K562 (cell line): ENCODE measurements at regions not wholly inside any gene's neighbourhood (a gene's known extent, or its start where the extent isn't known, plus 50 kb on each side); places are given as distances from the start of the nearest gene placed in this dataset.
A peak's percentile ranks its signal among the peaks of the same experiment; 100 is the strongest.

Source experiments
- BRF2 ChIP-seq: IDR thresholded peaks from 3 replicates; pipeline ENCODE4 v1.6.1; 2011; ENCODE audit warnings: borderline replicate concordance, mild to moderate bottlenecking; ENCODE audit not compliant: insufficient read length, insufficient read depth
- CC2D1A ChIP-seq: fragments of 450-650 bp; IDR thresholded peaks from 2 replicates; pipeline ENCODE4 v1.6.1; 2017; ENCODE audit warnings: mild to moderate bottlenecking
- CEBPB ChIP-seq: fragments of 450-650 bp; IDR thresholded peaks from 2 replicates; pipeline ENCODE4 v1.6.1; 2016; ENCODE audit warnings: missing genetic modification characterization, missing compliant biosample characterization
- CTBP1 ChIP-seq: fragments of 450-650 bp; IDR thresholded peaks from 2 replicates; pipeline ENCODE4 v1.6.1; 2016; ENCODE audit warnings: borderline replicate concordance
- E2F1 ChIP-seq: sonication (generic); formaldehyde crosslinking; IDR thresholded peaks from 2 replicates; pipeline ENCODE4 v1.8.1; 2023; ENCODE audit warnings: mild to moderate bottlenecking, missing genetic modification reagents, moderate library complexity
- ETV1 ChIP-seq: fragments of 450-650 bp; conservative IDR thresholded peaks from 2 replicates; pipeline ENCODE4 v1.6.1; 2016; ENCODE audit warnings: missing genetic modification characterization, control low read depth, low read depth, missing compliant biosample characterization
- FOXM1 ChIP-seq, 2 experiments: fragments of 450-650 bp in 1 of 2; sonication (generic) in 1 of 2; formaldehyde crosslinking in 1 of 2; IDR thresholded peaks; 2 replicates each; pipeline versions ENCODE4 v1.6.1 to v1.9.0; 2017 to 2022; ENCODE audit warnings: low read depth in 2 of 2, mild to moderate bottlenecking in 2 of 2, missing genetic modification reagents in 1 of 2, moderate library complexity in 1 of 2
- KAT7 ChIP-seq: sonication (generic); formaldehyde crosslinking; IDR thresholded peaks from 2 replicates; pipeline ENCODE4 v1.8.0; 2022; ENCODE audit warnings: missing genetic modification reagents, mild to moderate bottlenecking, borderline replicate concordance
- KAT8 ChIP-seq: fragments of 450-650 bp; IDR thresholded peaks from 2 replicates; pipeline ENCODE4 v1.6.1; 2016; ENCODE audit warnings: low read depth, mild to moderate bottlenecking
- MAFK ChIP-seq: IDR thresholded peaks from 2 replicates; pipeline ENCODE4 v1.6.1; 2011; ENCODE audit warnings: low read length, improper control_type of control experiment
- MXI1 ChIP-seq: IDR thresholded peaks from 2 replicates; pipeline ENCODE4 v1.6.1; 2011; ENCODE audit warnings: low read depth, mild to moderate bottlenecking, improper control_type of control experiment, low read length
- PKNOX1 ChIP-seq: fragments of 450-650 bp; IDR thresholded peaks from 2 replicates; pipeline ENCODE4 v1.6.1; 2016
- RAD51 ChIP-seq: fragments of 450-650 bp; IDR thresholded peaks from 2 replicates; pipeline ENCODE4 v1.7.1; 2016; ENCODE audit warnings: low read depth, mild to moderate bottlenecking, borderline replicate concordance
- TAF9B ChIP-seq: fragments of 450-650 bp; IDR thresholded peaks from 2 replicates; pipeline ENCODE4 v1.6.1; 2018; ENCODE audit warnings: mild to moderate bottlenecking; ENCODE audit not compliant: partially characterized antibody
- ZBTB1 ChIP-seq: sonication (generic); formaldehyde crosslinking; IDR thresholded peaks from 2 replicates; pipeline ENCODE4 v1.8.1; 2023; ENCODE audit warnings: missing genetic modification reagents, low read depth, mild to moderate bottlenecking, borderline replicate concordance
- ZNF133 ChIP-seq: fragments of 250-450 bp; sonication (Bioruptor Pico); IDR thresholded peaks from 2 replicates; pipeline ENCODE4 v1.4.0; 2020; ENCODE audit warnings: mild to moderate bottlenecking
- ZNF24 ChIP-seq: fragments of 450-650 bp; IDR thresholded peaks from 2 replicates; pipeline ENCODE4 v1.6.1; 2016
- ZNF696 ChIP-seq: fragments of 250-450 bp; sonication (Bioruptor Pico); conservative IDR thresholded peaks from 2 replicates; pipeline ENCODE4 v1.4.0; 2020; ENCODE audit warnings: mild to moderate bottlenecking, moderate library complexity
- TF ChIP-seq, protein P1 (sequence below): fragments of 450-650 bp; formaldehyde crosslinking; IDR thresholded peaks from 2 replicates; pipeline ENCODE4 v1.4.0; 2020; ENCODE audit warnings: mild to moderate bottlenecking, moderate library complexity
- TF ChIP-seq, protein P2 (sequence below): fragments of 450-650 bp; IDR thresholded peaks from 2 replicates; pipeline ENCODE4 v1.6.1; 2016; ENCODE audit warnings: low read depth, mild to moderate bottlenecking, moderate library complexity
- TF ChIP-seq, protein P3 (sequence below): sonication (generic); formaldehyde crosslinking; IDR thresholded peaks from 2 replicates; pipeline ENCODE4 v1.8.0; 2022; ENCODE audit warnings: missing genetic modification reagents, mild to moderate bottlenecking, borderline replicate concordance

DNA sequence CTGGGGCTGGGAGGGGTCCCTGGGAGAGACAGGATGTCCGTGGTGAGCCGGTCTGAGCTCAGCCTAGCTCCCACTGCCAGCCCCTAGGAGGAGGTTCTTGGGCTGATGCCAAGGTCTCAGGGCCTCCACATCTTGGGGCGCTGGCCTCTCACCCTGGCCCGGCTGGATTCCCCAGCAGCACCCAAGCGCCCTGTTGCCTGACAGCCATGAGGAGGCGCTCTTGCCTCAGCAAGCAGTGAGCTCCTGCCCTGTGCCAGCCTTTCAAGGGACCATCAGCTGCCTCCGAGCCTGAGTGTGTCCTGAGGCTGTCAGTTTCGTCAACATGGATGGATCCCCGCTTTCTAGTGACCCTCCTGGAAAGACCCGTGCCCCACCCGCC lies 234.9 kb upstream of the CIBAR2 start (continued):
- no peak for TF ChIP-seq RAD51
- no peak for TF ChIP-seq MXI1
- no peak for TF ChIP-seq CEBPB (tag)
- TF ChIP-seq, protein P1, sequence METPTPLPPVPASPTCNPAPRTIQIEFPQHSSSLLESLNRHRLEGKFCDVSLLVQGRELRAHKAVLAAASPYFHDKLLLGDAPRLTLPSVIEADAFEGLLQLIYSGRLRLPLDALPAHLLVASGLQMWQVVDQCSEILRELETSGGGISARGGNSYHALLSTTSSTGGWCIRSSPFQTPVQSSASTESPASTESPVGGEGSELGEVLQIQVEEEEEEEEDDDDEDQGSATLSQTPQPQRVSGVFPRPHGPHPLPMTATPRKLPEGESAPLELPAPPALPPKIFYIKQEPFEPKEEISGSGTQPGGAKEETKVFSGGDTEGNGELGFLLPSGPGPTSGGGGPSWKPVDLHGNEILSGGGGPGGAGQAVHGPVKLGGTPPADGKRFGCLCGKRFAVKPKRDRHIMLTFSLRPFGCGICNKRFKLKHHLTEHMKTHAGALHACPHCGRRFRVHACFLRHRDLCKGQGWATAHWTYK (CRISPR knock-in tag), result no peak
- TF ChIP-seq ZNF696, result no peak
- TF ChIP-seq ZBTB1 (CRISPR knock-in tag), result no peak
- no peak for TF ChIP-seq KAT7 (CRISPR knock-in tag)
- TF ChIP-seq ETV1 (tag), result no peak
- no peak for TF ChIP-seq E2F1
- TF ChIP-seq CTBP1, result no peak
- TF ChIP-seq, protein P2, sequence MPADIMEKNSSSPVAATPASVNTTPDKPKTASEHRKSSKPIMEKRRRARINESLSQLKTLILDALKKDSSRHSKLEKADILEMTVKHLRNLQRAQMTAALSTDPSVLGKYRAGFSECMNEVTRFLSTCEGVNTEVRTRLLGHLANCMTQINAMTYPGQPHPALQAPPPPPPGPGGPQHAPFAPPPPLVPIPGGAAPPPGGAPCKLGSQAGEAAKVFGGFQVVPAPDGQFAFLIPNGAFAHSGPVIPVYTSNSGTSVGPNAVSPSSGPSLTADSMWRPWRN, result no peak
- no peak for TF ChIP-seq MAFK
- no peak for TF ChIP-seq ZNF133 (CRISPR knock-in tag)
- no peak for TF ChIP-seq PKNOX1
- no peak for TF ChIP-seq KAT8
- no peak for TF ChIP-seq FOXM1 (IDR thresholded peaks at IDR 0.05; ENCODE audit: low read depth)
- TF ChIP-seq FOXM1 (CRISPR knock-in tag; IDR thresholded peaks at IDR 0.05; ENCODE audit: low read depth), result no peak
- no peak for TF ChIP-seq ZNF24
- TF ChIP-seq TAF9B, result no peak
- TF ChIP-seq, protein P3, sequence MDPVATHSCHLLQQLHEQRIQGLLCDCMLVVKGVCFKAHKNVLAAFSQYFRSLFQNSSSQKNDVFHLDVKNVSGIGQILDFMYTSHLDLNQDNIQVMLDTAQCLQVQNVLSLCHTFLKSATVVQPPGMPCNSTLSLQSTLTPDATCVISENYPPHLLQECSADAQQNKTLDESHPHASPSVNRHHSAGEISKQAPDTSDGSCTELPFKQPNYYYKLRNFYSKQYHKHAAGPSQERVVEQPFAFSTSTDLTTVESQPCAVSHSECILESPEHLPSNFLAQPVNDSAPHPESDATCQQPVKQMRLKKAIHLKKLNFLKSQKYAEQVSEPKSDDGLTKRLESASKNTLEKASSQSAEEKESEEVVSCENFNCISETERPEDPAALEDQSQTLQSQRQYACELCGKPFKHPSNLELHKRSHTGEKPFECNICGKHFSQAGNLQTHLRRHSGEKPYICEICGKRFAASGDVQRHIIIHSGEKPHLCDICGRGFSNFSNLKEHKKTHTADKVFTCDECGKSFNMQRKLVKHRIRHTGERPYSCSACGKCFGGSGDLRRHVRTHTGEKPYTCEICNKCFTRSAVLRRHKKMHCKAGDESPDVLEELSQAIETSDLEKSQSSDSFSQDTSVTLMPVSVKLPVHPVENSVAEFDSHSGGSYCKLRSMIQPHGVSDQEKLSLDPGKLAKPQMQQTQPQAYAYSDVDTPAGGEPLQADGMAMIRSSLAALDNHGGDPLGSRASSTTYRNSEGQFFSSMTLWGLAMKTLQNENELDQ (CRISPR knock-in tag), result no peak
- TF ChIP-seq CC2D1A, result peak; percentile 65; the same call in 1 of the 2 replicates
- no peak for TF ChIP-seq BRF2
